Brain microvascular endothelial cell (primary cell): ENCODE measurements at regions not wholly inside any gene's neighbourhood (a gene's known extent, or its start where the extent isn't known, plus 50 kb on each side); places are given as distances from the start of the nearest gene placed in this dataset.

Experiments
- DNase-seq: peaks from one replicate; pipeline ENCODE4 v3.0.0-alpha.2; 2020
- H3K27ac ChIP-seq: fragments of 250-450 bp; sonication (Bioruptor Pico); 2 replicates; pipeline ENCODE4 v1.5.1; 2020; ENCODE audit warnings: mild to moderate bottlenecking, moderate library complexity
- H3K27me3 ChIP-seq: fragments of 250-450 bp; sonication (Bioruptor Pico); replicated peaks from 2 replicates; pipeline ENCODE4 v1.5.1; 2020; ENCODE audit warnings: mild to moderate bottlenecking
- H3K36me3 ChIP-seq: fragments of 250-450 bp; sonication (Bioruptor Pico); replicated peaks from 2 replicates; pipeline ENCODE4 v1.5.1; 2020; ENCODE audit warnings: mild to moderate bottlenecking
- H3K4me3 ChIP-seq: 2 replicates; pipeline ENCODE4 v1.5.1; 2011; ENCODE audit warnings: low read depth, mild to moderate bottlenecking, control low read depth, low read length, moderate library complexity
- in situ Hi-C: cut with HindIII; loops from 2 replicates; pipeline ENCODE4 v1.10.0; 2017; ENCODE audit warnings: low sequenced_read_pairs, low pct_ligation_motif_present
- TF ChIP-seq, protein P1 (sequence below): IDR thresholded peaks from 2 replicates; pipeline ENCODE4 v1.5.1; 2011; ENCODE audit warnings: low read depth, mild to moderate bottlenecking, moderate library complexity, low read length, control low read depth, inconsistent platforms; ENCODE audit errors: missing control alignments

DNA sequence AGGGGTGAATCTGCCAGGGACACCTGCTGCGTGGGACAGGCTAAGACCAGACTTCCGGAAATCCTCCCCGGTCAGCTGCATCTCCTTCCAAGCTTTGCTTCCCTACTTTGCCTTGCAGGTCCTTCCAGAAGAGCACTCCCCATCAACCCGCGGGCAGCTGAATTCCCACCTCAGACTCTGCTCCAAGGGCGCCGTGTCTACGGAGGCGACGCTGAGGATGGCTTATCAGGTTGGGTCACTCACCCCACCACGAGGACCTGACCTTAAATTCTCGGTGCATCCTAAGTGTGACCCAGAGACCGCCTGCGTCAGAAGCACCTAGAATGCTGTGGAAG is 78.9 kb upstream of the KMT2C start:
- in situ Hi-C loops, result no loop called here
- no peak for DNase-seq
- no peaks in the 10 kb centered on the region for H3K27me3 ChIP-seq
- H3K4me3 ChIP-seq, result no peak overlapping the region
- no peak overlapping the region for H3K27ac ChIP-seq
- TF ChIP-seq, protein P1, sequence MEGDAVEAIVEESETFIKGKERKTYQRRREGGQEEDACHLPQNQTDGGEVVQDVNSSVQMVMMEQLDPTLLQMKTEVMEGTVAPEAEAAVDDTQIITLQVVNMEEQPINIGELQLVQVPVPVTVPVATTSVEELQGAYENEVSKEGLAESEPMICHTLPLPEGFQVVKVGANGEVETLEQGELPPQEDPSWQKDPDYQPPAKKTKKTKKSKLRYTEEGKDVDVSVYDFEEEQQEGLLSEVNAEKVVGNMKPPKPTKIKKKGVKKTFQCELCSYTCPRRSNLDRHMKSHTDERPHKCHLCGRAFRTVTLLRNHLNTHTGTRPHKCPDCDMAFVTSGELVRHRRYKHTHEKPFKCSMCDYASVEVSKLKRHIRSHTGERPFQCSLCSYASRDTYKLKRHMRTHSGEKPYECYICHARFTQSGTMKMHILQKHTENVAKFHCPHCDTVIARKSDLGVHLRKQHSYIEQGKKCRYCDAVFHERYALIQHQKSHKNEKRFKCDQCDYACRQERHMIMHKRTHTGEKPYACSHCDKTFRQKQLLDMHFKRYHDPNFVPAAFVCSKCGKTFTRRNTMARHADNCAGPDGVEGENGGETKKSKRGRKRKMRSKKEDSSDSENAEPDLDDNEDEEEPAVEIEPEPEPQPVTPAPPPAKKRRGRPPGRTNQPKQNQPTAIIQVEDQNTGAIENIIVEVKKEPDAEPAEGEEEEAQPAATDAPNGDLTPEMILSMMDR, result no peak
- H3K36me3 ChIP-seq, result no peaks in the 10 kb centered on the region

DNA sequence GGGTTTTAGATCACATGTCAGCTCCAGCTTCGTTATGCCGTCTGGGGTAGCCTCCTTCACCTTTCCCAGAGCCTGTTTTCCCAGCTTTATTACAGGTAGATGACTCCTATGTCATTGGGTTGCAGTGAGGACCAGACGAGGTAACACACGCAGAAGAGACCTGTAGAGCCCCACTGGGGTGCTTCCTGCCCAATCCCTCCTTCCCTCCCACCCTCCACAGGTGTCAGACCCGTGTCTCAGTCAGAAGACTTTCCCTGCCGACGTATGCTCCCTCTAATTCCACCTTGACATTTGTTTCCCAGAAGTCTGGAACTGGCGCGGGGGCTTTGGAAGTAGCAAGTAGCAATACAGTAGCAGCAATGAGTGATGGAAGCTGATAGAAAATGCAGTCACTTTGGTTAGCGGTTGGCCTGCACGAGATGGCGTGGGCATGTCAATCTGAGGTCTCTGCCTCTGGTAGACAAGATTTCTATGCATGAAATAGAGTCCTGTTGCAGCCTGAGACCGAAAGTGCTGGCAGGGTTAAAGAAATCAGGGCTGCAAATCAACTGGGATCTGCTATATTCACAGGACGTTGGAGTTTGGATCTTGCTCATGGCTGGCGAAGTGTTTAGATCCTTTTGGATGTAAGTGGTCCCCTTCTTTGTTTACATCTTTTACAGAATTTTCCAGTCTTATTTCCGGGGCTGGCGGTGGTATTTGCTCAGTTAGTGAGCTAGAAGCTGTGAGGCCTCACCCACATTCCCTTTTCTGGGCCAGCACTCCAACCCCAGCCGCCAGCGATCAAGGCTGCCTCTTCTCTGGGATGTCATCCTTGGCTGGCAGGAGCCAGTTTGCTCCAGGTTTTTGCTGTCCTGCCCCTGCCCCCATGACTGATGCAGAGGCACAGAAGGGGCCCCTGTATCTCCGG is 78.3 kb upstream of the KMT2C start:
- no peak for DNase-seq
- Histone ChIP-seq H3K4me3 (no peak overlapping the region), H3K27ac (no peak overlapping the region), H3K36me3 (no peaks in the 10 kb centered on the region), H3K27me3 (no peaks in the 10 kb centered on the region)
- TF ChIP-seq, protein P1, result no peak
- in situ Hi-C loops, result no loop called here

DNA sequence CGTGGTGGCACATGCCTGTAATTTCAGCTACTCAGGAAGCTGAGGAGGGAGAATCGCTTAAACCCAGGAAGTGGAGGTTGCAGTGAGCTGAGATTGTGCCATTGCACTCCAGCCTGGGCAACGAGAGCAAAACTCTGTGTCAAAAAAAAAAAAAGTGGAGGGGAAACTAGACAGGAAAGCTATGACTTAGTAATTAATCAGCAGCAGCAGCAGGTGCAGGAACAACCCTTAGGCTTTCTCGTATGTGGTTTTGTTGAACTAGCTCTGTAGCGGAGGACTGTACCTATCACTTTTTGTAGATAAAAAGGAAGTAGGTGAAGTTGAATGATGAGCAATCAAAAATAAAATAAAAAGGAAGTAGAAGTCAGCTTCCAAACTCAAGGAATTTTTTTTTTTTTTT is 76.9 kb upstream of the KMT2C start:
- Histone ChIP-seq H3K4me3 (no peak overlapping the region), H3K36me3 (no peaks in the 10 kb centered on the region), H3K27me3 (no peaks in the 10 kb centered on the region), H3K27ac (no peak overlapping the region)
- in situ Hi-C loops, result no loop called here
- TF ChIP-seq, protein P1, result no peak
- DNase-seq, result no peak

DNA sequence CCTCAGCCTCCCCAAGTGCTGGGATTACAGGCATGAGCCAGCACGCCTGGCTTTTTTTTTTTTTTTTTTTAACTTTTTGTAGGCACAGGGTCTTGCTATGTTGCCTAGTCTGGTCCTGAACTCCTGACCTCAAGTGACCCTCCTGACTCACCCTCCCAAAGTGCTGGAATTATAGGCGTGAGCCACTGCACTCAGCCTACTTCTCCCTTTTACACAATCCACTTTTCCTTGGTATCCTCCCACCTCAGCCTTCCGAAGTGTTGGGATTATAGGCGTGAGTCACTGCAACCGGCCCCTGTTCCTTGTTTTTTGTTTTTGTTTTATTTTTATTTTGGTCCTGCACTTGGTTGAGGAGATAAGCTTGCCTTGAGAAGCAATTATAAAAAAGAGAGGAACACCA is 75.9 kb upstream of the KMT2C start:
- no peak overlapping the region for H3K27ac ChIP-seq
- H3K27me3 ChIP-seq, result no peaks in the 10 kb centered on the region
- in situ Hi-C loops, result no loop called here
- TF ChIP-seq, protein P1, result no peak
- H3K4me3 ChIP-seq, result no peak overlapping the region
- no peaks in the 10 kb centered on the region for H3K36me3 ChIP-seq
- DNase-seq, result no peak

DNA sequence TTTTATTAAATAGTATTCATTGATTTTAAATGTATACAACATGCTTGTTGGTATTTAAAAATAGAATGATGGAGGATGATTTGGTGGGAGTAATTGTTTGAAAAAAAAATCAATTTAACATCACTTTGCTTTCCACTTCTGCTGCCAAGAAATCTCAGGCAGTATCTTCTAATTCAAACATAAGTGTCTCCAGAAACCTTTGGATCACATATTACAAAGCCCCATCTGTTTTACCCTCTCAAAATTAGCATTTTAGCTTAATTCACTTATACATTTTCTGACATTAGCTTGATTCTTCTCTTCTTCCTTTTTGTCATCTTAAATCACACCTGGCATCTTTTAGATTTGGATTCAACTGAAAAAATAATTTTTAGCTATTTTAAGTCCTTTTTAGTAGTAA is 72.9 kb upstream of the KMT2C start:
- no peaks in the 10 kb centered on the region for H3K27me3 ChIP-seq
- H3K36me3 ChIP-seq, result no peaks in the 10 kb centered on the region
- in situ Hi-C loops, result no loop called here
- DNase-seq, result no peak
- no peak overlapping the region for H3K27ac ChIP-seq
- TF ChIP-seq, protein P1, result no peak
- H3K4me3 ChIP-seq, result no peak overlapping the region

DNA sequence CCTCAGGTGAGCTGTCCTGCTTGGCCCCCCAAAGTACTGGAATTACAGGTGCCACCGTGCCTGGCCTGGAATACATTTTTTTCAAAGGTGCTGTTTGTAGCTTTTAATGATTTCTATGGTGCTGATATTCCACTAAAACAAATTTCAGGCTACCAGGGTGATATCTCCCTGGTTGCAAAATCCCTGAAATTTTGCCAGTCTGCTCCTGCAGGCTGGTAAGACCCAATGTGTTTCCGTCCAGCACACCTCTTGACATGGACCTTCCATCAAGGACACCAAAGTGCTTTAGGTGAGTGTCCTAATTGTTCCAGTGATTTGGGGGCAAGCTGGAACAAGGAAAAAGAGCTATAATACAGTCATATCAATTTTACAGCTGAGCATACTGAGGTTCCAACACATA is 69.8 kb upstream of the KMT2C start:
- Histone ChIP-seq H3K27ac (no peak overlapping the region), H3K36me3 (no peaks in the 10 kb centered on the region), H3K4me3 (no peak overlapping the region), H3K27me3 (no peaks in the 10 kb centered on the region)
- DNase-seq, result no peak
- in situ Hi-C loops, result no loop called here
- TF ChIP-seq, protein P1, result no peak
